Prostate gland (tissue), 2 donors: ENCODE measurements at regions not wholly inside any gene's neighbourhood (a gene's known extent, or its start where the extent isn't known, plus 50 kb on each side); places are given as distances from the start of the nearest gene placed in this dataset.

Source experiments
- POLR2AphosphoS5 ChIP-seq: sonication (generic); formaldehyde crosslinking; IDR thresholded peaks from one replicate; pipeline ENCODE4 v1.6.1; 2017; ENCODE audit warnings: antibody characterized with exemption
- TF ChIP-seq, protein P1 (sequence below), 4 experiments: fragments of 200-600 bp in 2 of 4; fragments of 450-650 bp in 2 of 4; sonication (generic) in 2 of 4; IDR thresholded peaks; 1 replicate in 3 of 4; 2 replicates in 1 of 4; pipeline ENCODE4 v1.5.1; 2016 to 2019; ENCODE audit warnings: antibody characterized with exemption in 4 of 4, mild to moderate bottlenecking in 2 of 4, moderate library complexity in 2 of 4

DNA sequence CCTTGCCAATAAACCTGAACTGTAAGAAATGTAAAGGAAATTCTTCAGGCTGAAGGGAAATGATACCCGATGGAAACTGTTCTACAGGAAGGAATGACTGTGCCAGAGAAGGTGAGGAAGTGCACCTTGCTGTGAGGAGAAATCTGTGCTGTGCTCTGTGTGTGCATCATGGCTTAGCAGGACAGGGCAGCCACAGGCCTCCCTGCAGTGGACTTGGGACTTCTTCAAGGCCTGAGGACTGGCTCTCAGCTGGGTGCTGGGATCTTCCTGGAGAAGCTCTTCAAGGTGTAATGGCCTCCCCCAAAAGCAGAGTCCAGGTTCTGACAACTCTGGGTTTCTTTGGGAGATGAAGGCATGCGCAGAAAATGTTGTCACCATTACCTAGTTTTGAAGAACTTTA lies 145.1 kb downstream of the UQCRFS1 start:
- TF ChIP-seq, protein P1, sequence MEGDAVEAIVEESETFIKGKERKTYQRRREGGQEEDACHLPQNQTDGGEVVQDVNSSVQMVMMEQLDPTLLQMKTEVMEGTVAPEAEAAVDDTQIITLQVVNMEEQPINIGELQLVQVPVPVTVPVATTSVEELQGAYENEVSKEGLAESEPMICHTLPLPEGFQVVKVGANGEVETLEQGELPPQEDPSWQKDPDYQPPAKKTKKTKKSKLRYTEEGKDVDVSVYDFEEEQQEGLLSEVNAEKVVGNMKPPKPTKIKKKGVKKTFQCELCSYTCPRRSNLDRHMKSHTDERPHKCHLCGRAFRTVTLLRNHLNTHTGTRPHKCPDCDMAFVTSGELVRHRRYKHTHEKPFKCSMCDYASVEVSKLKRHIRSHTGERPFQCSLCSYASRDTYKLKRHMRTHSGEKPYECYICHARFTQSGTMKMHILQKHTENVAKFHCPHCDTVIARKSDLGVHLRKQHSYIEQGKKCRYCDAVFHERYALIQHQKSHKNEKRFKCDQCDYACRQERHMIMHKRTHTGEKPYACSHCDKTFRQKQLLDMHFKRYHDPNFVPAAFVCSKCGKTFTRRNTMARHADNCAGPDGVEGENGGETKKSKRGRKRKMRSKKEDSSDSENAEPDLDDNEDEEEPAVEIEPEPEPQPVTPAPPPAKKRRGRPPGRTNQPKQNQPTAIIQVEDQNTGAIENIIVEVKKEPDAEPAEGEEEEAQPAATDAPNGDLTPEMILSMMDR (IDR thresholded peaks at IDR 0.05): no peak
- TF ChIP-seq POLR2AphosphoS5: no peak
